Parathyroid adenoma (tissue), 2 donors: ENCODE measurements at regions not wholly inside any gene's neighbourhood (a gene's known extent, or its start where the extent isn't known, plus 50 kb on each side); places are given as distances from the start of the nearest gene placed in this dataset.

Source experiments
- H2AFZ ChIP-seq: fragments of 300-600 bp; sonication (generic); one replicate; pipeline ENCODE4 v1.7.0; 2017; ENCODE audit warnings: antibody characterized with exemption, mild to moderate bottlenecking
- H3K27ac ChIP-seq: fragments of 300-600 bp; sonication (generic); one replicate; pipeline ENCODE4 v1.7.0; 2017
- H3K27me3 ChIP-seq: fragments of 300-600 bp; sonication (generic); one replicate; pipeline ENCODE4 v1.7.0; 2017; ENCODE audit warnings: low read length; ENCODE audit not compliant: control insufficient read depth, insufficient read depth
- H3K36me3 ChIP-seq: fragments of 300-600 bp; sonication (generic); one replicate; pipeline ENCODE4 v1.7.0; 2017; ENCODE audit warnings: low read length; ENCODE audit not compliant: control insufficient read depth, insufficient read depth
- H3K4me1 ChIP-seq: fragments of 300-600 bp; sonication (generic); one replicate; pipeline ENCODE4 v1.7.0; 2017; ENCODE audit warnings: control low read depth
- H3K4me2 ChIP-seq: fragments of 300-600 bp; sonication (generic); one replicate; pipeline ENCODE4 v1.7.0; 2017; ENCODE audit warnings: low read length
- H3K4me3 ChIP-seq: fragments of 300-600 bp; sonication (generic); one replicate; pipeline ENCODE4 v1.7.0; 2017; ENCODE audit warnings: low read depth, low read length
- H3K79me2 ChIP-seq: fragments of 300-600 bp; sonication (generic); one replicate; pipeline ENCODE4 v1.7.0; 2017; ENCODE audit warnings: control low read depth
- H3K9ac ChIP-seq: fragments of 300-600 bp; sonication (generic); one replicate; pipeline ENCODE4 v1.7.0; 2017; ENCODE audit warnings: mild to moderate bottlenecking
- H3K9me3 ChIP-seq: fragments of 300-600 bp; sonication (generic); one replicate; pipeline ENCODE4 v1.7.0; 2017; ENCODE audit warnings: low read length; ENCODE audit not compliant: control insufficient read depth
- TF ChIP-seq, protein P1 (sequence below): fragments of 300-600 bp; sonication (generic); IDR thresholded peaks from one replicate; pipeline ENCODE4 v1.7.0; 2017; ENCODE audit warnings: antibody characterized with exemption, mild to moderate bottlenecking
- donor health status: primary hyperparathyroidism.

DNA sequence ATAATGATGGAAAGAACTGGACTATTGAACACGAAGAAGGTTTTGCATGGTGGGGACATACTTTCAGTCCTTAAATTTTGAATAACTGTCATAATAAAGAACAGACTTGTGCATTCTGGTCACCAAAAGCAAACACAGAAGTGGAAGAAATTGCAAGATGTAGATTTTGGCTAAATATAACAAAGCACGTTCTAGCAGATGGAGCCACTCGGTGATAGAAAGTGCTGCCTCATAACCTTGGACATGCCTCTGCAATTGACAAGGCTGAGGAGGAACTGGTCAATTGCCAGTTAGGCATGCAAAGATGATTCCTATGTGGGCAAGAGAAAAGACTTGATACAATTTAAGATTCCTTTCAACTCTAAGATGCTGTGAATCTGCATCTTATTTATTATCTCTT lies 244.1 kb upstream of the ZC3H12C start:
- no peaks in the 10 kb centered on the region for H3K27me3 ChIP-seq
- H3K4me1 ChIP-seq = no peaks in the 10 kb centered on the region
- H2AFZ ChIP-seq = no peak overlapping the region
- no peak overlapping the region for H3K4me2 ChIP-seq
- H3K9me3 ChIP-seq = no peaks in the 10 kb centered on the region
- no peaks in the 10 kb centered on the region for H3K79me2 ChIP-seq
- TF ChIP-seq, protein P1, sequence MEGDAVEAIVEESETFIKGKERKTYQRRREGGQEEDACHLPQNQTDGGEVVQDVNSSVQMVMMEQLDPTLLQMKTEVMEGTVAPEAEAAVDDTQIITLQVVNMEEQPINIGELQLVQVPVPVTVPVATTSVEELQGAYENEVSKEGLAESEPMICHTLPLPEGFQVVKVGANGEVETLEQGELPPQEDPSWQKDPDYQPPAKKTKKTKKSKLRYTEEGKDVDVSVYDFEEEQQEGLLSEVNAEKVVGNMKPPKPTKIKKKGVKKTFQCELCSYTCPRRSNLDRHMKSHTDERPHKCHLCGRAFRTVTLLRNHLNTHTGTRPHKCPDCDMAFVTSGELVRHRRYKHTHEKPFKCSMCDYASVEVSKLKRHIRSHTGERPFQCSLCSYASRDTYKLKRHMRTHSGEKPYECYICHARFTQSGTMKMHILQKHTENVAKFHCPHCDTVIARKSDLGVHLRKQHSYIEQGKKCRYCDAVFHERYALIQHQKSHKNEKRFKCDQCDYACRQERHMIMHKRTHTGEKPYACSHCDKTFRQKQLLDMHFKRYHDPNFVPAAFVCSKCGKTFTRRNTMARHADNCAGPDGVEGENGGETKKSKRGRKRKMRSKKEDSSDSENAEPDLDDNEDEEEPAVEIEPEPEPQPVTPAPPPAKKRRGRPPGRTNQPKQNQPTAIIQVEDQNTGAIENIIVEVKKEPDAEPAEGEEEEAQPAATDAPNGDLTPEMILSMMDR = no peak
- H3K9ac ChIP-seq = no peak overlapping the region
- H3K4me3 ChIP-seq = no peak overlapping the region
- H3K36me3 ChIP-seq = no peaks in the 10 kb centered on the region
- H3K27ac ChIP-seq = no peak overlapping the region

DNA sequence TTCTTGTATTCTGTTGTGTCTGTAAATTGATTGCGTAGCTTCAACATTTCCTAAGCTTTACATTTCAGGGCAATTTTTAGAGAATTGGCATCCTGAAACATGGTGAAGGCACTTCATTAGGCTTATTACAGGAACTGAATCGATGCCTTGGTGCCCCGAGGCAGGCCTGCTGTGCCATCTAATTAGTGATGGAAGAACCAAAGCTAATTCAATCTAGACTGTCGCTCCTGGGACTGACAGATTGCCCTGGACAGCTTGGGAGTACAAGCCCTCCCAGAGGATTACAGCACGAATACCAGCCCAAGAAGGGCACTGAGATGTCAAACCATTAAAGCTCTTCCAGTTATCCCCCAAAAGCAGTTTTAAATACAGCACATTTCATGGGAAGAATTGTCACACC lies 243.2 kb upstream of the ZC3H12C start:
- no peak overlapping the region for H3K27ac ChIP-seq
- no peaks in the 10 kb centered on the region for H3K4me1 ChIP-seq
- no peak overlapping the region for H2AFZ ChIP-seq
- no peaks in the 10 kb centered on the region for H3K27me3 ChIP-seq
- H3K9ac ChIP-seq = no peak overlapping the region
- H3K79me2 ChIP-seq = no peaks in the 10 kb centered on the region
- H3K4me3 ChIP-seq = no peak overlapping the region
- H3K4me2 ChIP-seq = no peak overlapping the region
- H3K9me3 ChIP-seq = no peaks in the 10 kb centered on the region
- TF ChIP-seq, protein P1 = no peak
- H3K36me3 ChIP-seq = no peaks in the 10 kb centered on the region

DNA sequence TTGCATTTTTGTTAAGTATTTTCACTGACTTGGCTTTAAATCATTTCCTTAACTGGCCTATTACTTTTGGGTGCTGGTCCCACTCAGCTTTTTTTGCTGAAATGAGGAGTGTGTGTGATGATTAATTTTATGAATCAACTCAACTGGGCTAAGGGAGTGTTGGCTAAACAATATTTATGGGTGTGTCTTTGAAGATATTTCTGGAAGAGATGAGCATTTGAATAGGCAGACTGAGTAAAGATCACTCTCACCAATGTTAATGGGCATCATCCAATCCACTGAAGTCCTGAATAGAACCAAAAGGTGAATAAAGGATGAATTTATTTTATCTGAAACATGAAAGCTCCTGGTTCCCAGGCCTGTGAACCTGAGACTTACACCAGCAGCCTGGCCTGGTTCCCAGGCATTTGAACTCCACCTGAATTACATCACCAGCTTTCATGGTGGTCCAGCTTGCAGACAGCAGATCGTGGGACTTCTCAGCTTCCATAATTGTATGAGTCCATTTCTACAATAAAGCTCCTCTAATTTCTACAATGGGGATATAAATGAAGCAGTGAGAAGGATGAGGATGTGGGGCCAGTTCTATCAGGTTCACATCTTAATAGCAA lies 241.3 kb upstream of the ZC3H12C start:
- H3K36me3 ChIP-seq = no peaks in the 10 kb centered on the region
- H3K27me3 ChIP-seq = no peaks in the 10 kb centered on the region
- H3K4me2 ChIP-seq = no peak overlapping the region
- H3K27ac ChIP-seq = no peak overlapping the region
- no peak overlapping the region for H3K9ac ChIP-seq
- H3K9me3 ChIP-seq = no peaks in the 10 kb centered on the region
- no peak overlapping the region for H2AFZ ChIP-seq
- no peak overlapping the region for H3K4me3 ChIP-seq
- H3K4me1 ChIP-seq = no peaks in the 10 kb centered on the region
- TF ChIP-seq, protein P1 = no peak
- H3K79me2 ChIP-seq = no peaks in the 10 kb centered on the region

DNA sequence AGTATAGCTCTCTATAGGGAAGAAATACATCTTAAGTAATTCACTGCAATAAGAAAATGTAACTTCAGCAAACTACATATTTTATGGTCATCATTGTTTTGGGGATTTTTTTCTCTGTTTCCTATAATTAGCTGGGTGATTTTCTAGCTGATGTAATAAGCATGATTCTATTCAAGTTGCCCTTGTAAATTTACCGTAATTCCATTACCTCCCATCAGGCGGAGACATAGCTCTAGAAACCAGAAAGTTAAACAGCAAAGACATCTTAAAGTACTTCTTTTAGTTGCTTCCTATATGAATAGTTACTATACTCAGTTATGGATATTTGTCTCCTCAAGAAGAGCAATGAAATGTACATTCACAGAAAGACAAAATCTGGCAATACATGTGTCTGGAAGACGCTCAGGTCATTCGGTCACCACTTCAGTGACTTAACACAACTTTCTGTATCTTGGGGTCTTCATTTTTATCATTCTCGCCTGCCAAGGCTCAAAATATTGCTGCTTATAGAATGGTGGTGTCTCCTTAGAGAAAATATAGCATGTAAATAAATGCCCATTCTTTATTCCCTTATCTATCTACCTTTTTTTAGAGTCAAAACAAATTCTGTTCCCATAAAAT lies 239.9 kb upstream of the ZC3H12C start:
- H3K4me3 ChIP-seq = no peak overlapping the region
- no peaks in the 10 kb centered on the region for H3K79me2 ChIP-seq
- H3K4me1 ChIP-seq = no peaks in the 10 kb centered on the region
- TF ChIP-seq, protein P1 = peak; percentile 30
- no peaks in the 10 kb centered on the region for H3K9me3 ChIP-seq
- H3K27me3 ChIP-seq = no peaks in the 10 kb centered on the region
- no peak overlapping the region for H3K4me2 ChIP-seq
- H3K9ac ChIP-seq = no peak overlapping the region
- no peaks in the 10 kb centered on the region for H3K36me3 ChIP-seq
- H3K27ac ChIP-seq = no peak overlapping the region
- H2AFZ ChIP-seq = no peak overlapping the region

DNA sequence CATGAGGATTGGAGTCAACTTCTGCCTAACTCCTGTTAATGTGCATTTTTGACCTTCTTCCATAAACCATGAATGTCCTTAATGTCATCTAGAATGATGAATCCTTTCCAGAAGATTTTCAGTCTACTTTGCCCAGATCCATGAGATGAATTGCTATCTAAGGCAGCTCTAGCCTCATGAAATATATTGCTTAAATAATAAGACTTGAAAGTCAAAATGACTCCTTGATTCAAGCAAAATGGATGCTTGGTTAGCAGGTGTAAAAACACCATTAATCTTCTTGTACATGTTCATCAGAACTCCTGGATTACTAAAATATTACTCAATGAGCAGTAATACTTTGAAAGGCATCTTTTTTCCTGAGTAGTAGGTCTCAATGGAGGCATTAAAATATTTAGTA lies 238.5 kb upstream of the ZC3H12C start:
- no peaks in the 10 kb centered on the region for H3K9me3 ChIP-seq
- H3K27me3 ChIP-seq = no peaks in the 10 kb centered on the region
- H3K4me1 ChIP-seq = no peaks in the 10 kb centered on the region
- H3K9ac ChIP-seq = no peak overlapping the region
- H2AFZ ChIP-seq = no peak overlapping the region
- no peaks in the 10 kb centered on the region for H3K36me3 ChIP-seq
- no peak overlapping the region for H3K4me3 ChIP-seq
- TF ChIP-seq, protein P1 = no peak
- no peak overlapping the region for H3K4me2 ChIP-seq
- H3K79me2 ChIP-seq = no peaks in the 10 kb centered on the region
- no peak overlapping the region for H3K27ac ChIP-seq
